ENCODE measurements at regions not wholly inside any gene's neighbourhood (a gene's known extent, or its start where the extent isn't known, plus 50 kb on each side); places are given as distances from the start of the nearest gene placed in this dataset.

GRCh38 chr20:58140787-58141425 lies 87.5 kb downstream of the ANKRD60 start:
- DNase-seq: no peak
- in situ Hi-C loops (cut with HindIII; ENCODE audit: low pct_ligation_motif_present, low pct_unique_long_range_greater_than_20kb, low sequenced_read_pairs): no loop called here

- in situ Hi-C loops (cut with HindIII; ENCODE audit: low pct_ligation_motif_present, low pct_unique_long_range_greater_than_20kb, low sequenced_read_pairs): no loop called here
- DNase-seq: no peak
Observed at GRCh38 chr20:58139849-58140786, 88.3 kb downstream of the ANKRD60 start.

GRCh38 chr20:58138395-58138794 lies 90.1 kb downstream of the ANKRD60 start:
- DNase-seq: no peak
- in situ Hi-C loops (cut with HindIII; ENCODE audit: low pct_ligation_motif_present, low pct_unique_long_range_greater_than_20kb, low sequenced_read_pairs): no loop called here

- in situ Hi-C loops (cut with HindIII; ENCODE audit: low pct_ligation_motif_present, low pct_unique_long_range_greater_than_20kb, low sequenced_read_pairs): no loop called here
- DNase-seq: no peak
Observed at GRCh38 chr20:58137651-58138265, 90.7 kb downstream of the ANKRD60 start.

GRCh38 chr20:58137236-58137635 lies 91.2 kb downstream of the ANKRD60 start:
- in situ Hi-C loops (cut with HindIII; ENCODE audit: low pct_ligation_motif_present, low pct_unique_long_range_greater_than_20kb, low sequenced_read_pairs): no loop called here
- DNase-seq: no peak

GRCh38 chr20:58136149-58136484 lies 92.3 kb downstream of the ANKRD60 start:
- no peak for DNase-seq
- in situ Hi-C loops (cut with HindIII; ENCODE audit: low pct_ligation_motif_present, low pct_unique_long_range_greater_than_20kb, low sequenced_read_pairs): no loop called here

- DNase-seq: no peak
- in situ Hi-C loops (cut with HindIII; ENCODE audit: low pct_ligation_motif_present, low pct_unique_long_range_greater_than_20kb, low sequenced_read_pairs): no loop called here
Observed at GRCh38 chr20:58135441-58136148, 92.9 kb downstream of the ANKRD60 start.

GRCh38 chr20:58133020-58133808 lies 95.2 kb downstream of the ANKRD60 start:
- no peak for DNase-seq
- in situ Hi-C loops (cut with HindIII; ENCODE audit: low pct_ligation_motif_present, low pct_unique_long_range_greater_than_20kb, low sequenced_read_pairs): no loop called here

GRCh38 chr20:58131551-58132142 lies 96.8 kb downstream of the ANKRD60 start:
- no peak for DNase-seq
- in situ Hi-C loops (cut with HindIII; ENCODE audit: low pct_ligation_motif_present, low pct_unique_long_range_greater_than_20kb, low sequenced_read_pairs): no loop called here

GRCh38 chr20:58131151-58131550 lies 97.3 kb downstream of the ANKRD60 start:
- no peak for DNase-seq
- in situ Hi-C loops (cut with HindIII; ENCODE audit: low pct_ligation_motif_present, low pct_unique_long_range_greater_than_20kb, low sequenced_read_pairs): no loop called here

GRCh38 chr20:58130581-58130980 lies 97.9 kb downstream of the ANKRD60 start:
- in situ Hi-C loops (cut with HindIII; ENCODE audit: low pct_ligation_motif_present, low pct_unique_long_range_greater_than_20kb, low sequenced_read_pairs): no loop called here
- DNase-seq: no peak

GRCh38 chr20:58130156-58130555 lies 98.3 kb downstream of the ANKRD60 start:
- in situ Hi-C loops (cut with HindIII; ENCODE audit: low pct_ligation_motif_present, low pct_unique_long_range_greater_than_20kb, low sequenced_read_pairs): no loop called here
- DNase-seq: no peak

- no peak for DNase-seq
- in situ Hi-C loops (cut with HindIII; ENCODE audit: low pct_ligation_motif_present, low pct_unique_long_range_greater_than_20kb, low sequenced_read_pairs): no loop called here
Observed at GRCh38 chr20:58129721-58130151, 98.7 kb downstream of the ANKRD60 start.

GRCh38 chr20:58128635-58129625 lies 99.5 kb downstream of the ANKRD60 start:
- no peak for DNase-seq
- in situ Hi-C loops (cut with HindIII; ENCODE audit: low pct_ligation_motif_present, low pct_unique_long_range_greater_than_20kb, low sequenced_read_pairs): no loop called here

GRCh38 chr20:58127701-58128111 lies 100.7 kb downstream of the ANKRD60 start:
- in situ Hi-C loops (cut with HindIII; ENCODE audit: low pct_ligation_motif_present, low pct_unique_long_range_greater_than_20kb, low sequenced_read_pairs): no loop called here
- DNase-seq: no peak

GRCh38 chr20:58125726-58126125 lies 102.7 kb downstream of the ANKRD60 start:
- in situ Hi-C loops (cut with HindIII; ENCODE audit: low pct_ligation_motif_present, low pct_unique_long_range_greater_than_20kb, low sequenced_read_pairs): no loop called here
- no peak for DNase-seq

- no peak for DNase-seq
- in situ Hi-C loops (cut with HindIII; ENCODE audit: low pct_ligation_motif_present, low pct_unique_long_range_greater_than_20kb, low sequenced_read_pairs): no loop called here
Observed at GRCh38 chr20:58117944-58118343, 110.5 kb downstream of the ANKRD60 start.
